K562 (cell line): ENCODE measurements at regions not wholly inside any gene's neighbourhood (a gene's known extent, or its start where the extent isn't known, plus 50 kb on each side); places are given as distances from the start of the nearest gene placed in this dataset.

Source experiments
- BHLHE40 ChIP-seq: IDR thresholded peaks from 2 replicates; pipeline ENCODE4 v1.6.1; 2011; ENCODE audit warnings: low read length, improper control_type of control experiment
- C11orf30 ChIP-seq: fragments of 450-650 bp; IDR thresholded peaks from 2 replicates; pipeline ENCODE4 v1.6.1; 2016; ENCODE audit warnings: low read depth, mild to moderate bottlenecking
- FOXA1 ChIP-seq: fragments of 450-650 bp; IDR thresholded peaks from 2 replicates; pipeline ENCODE4 v1.6.1; 2016; ENCODE audit warnings: mild to moderate bottlenecking, borderline replicate concordance
- FOXM1 ChIP-seq, 2 experiments: fragments of 450-650 bp in 1 of 2; sonication (generic) in 1 of 2; formaldehyde crosslinking in 1 of 2; IDR thresholded peaks; 2 replicates each; pipeline versions ENCODE4 v1.6.1 to v1.9.0; 2017 to 2022; ENCODE audit warnings: low read depth in 2 of 2, mild to moderate bottlenecking in 2 of 2, missing genetic modification reagents in 1 of 2, moderate library complexity in 1 of 2
- GATA2 ChIP-seq: sonication (generic); formaldehyde crosslinking; IDR thresholded peaks from 2 replicates; pipeline ENCODE4 v1.4.0; 2020; ENCODE audit warnings: mild to moderate bottlenecking, missing genetic modification reagents
- GATAD2B ChIP-seq: fragments of 450-650 bp; IDR thresholded peaks from 2 replicates; pipeline ENCODE4 v1.6.1; 2017; ENCODE audit warnings: mild to moderate bottlenecking, borderline replicate concordance
- KHSRP ChIP-seq: fragments of 450-650 bp; IDR thresholded peaks from 2 replicates; pipeline ENCODE4 v1.6.1; 2017
- LCOR ChIP-seq: sonication (generic); formaldehyde crosslinking; IDR thresholded peaks from 2 replicates; pipeline ENCODE4 v1.8.0; 2022; ENCODE audit warnings: mild to moderate bottlenecking, missing genetic modification reagents
- MTA1 ChIP-seq: fragments of 450-650 bp; IDR thresholded peaks from 2 replicates; pipeline ENCODE4 v1.6.1; 2017; ENCODE audit warnings: borderline replicate concordance
- NR3C1 ChIP-seq: sonication (generic); formaldehyde crosslinking; IDR thresholded peaks from 2 replicates; pipeline ENCODE4 v1.8.1; 2022; ENCODE audit warnings: missing genetic modification reagents
- POLR2A ChIP-seq: fragments of 450-650 bp; conservative IDR thresholded peaks from 2 replicates; pipeline ENCODE4 v1.6.1; 2016
- SP2 ChIP-seq: IDR thresholded peaks from 2 replicates; pipeline ENCODE4 v1.6.1; 2011; ENCODE audit warnings: mild to moderate bottlenecking, low read depth, low read length, moderate library complexity; ENCODE audit not compliant: poor library complexity, severe bottlenecking; ENCODE audit errors: extremely low read depth
- YBX1 ChIP-seq: fragments of 450-650 bp; IDR thresholded peaks from 2 replicates; pipeline ENCODE4 v1.7.1; 2016; ENCODE audit warnings: mild to moderate bottlenecking
- ZBTB5 ChIP-seq: fragments of 450-650 bp; IDR thresholded peaks from 2 replicates; pipeline ENCODE4 v1.6.1; 2017; ENCODE audit warnings: antibody characterized with exemption
- ZMIZ1 ChIP-seq, 2 experiments: fragments of 150-350 bp in 1 of 2; IDR thresholded peaks; 2 replicates each; pipeline ENCODE4 v1.6.1; 2012 to 2016; ENCODE audit warnings: low read depth in 2 of 2, low read length in 2 of 2, mild to moderate bottlenecking in 1 of 2, moderate library complexity in 1 of 2
- ZNF644 ChIP-seq: fragments of 200-800 bp; sonication (Bioruptor generic); IDR thresholded peaks from 2 replicates; pipeline ENCODE4 v1.6.1; 2016; ENCODE audit warnings: low read depth, missing genetic modification characterization, missing compliant biosample characterization
- TF ChIP-seq, protein P1 (sequence below), 2 experiments: fragments of 450-650 bp; IDR thresholded peaks; 2 replicates each; pipeline ENCODE4 v1.6.1; 2016
- TF ChIP-seq, protein P2 (sequence below): sonication (generic); formaldehyde crosslinking; IDR thresholded peaks from 2 replicates; pipeline ENCODE4 v1.8.0; 2022; ENCODE audit warnings: mild to moderate bottlenecking, missing genetic modification reagents

DNA sequence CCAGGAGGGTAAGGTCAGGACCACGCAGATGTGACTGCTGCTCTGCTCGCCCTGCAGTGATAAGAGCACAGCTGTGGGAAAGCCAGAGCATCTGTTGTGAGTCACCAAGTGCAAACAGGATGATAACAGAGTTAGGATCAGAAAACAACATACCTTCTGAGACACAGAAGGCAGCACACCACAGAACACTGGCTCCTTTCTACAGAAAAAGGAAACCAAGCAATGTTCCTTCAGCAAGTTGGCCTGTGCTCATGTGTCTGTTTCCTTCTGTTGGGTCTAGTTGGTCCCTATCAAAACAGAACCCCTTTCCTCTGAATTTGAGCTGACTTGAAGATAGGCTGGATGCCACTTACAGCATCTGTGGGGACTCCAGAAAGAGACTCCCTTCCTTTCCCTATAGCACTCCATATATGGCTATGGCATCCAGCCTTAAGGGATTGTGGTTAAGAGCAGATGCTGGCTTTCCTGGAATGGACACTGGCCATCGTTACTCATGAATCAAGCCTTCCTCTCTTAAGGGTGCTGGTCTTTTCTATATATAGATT is 440.7 kb upstream of the THBS1 start (continued):
- TF ChIP-seq ZMIZ1 (IDR thresholded peaks at IDR 0.05; ENCODE audit: low read depth in 2 of 2, low read length in 2 of 2) (peak in 1 of 2 experiments; percentile 82; a peak in 2 of 4 replicates), BHLHE40 (peak; percentile 51; the same call in 1 of the 2 replicates), C11orf30 (no peak), FOXA1 (no peak), NR3C1 (CRISPR knock-in tag) (no peak), FOXM1 (IDR thresholded peaks at IDR 0.05; ENCODE audit: low read depth) (peak; percentile 88), FOXM1 (CRISPR knock-in tag; IDR thresholded peaks at IDR 0.05; ENCODE audit: low read depth) (no peak), MTA1 (peak; percentile 64; the same call in 1 of the 2 replicates), YBX1 (no peak), GATAD2B (no peak), SP2 (no peak), KHSRP (0 out of 2 replicates have a peak, but pooled peaks have one; percentile 38), ZNF644 (tag) (0 out of 2 replicates have a peak, but pooled peaks have one; percentile 61), ZBTB5 (no peak), GATA2 (peak; percentile 73), LCOR (CRISPR knock-in tag) (no peak), POLR2A (no peak)
- TF ChIP-seq, protein P1, sequence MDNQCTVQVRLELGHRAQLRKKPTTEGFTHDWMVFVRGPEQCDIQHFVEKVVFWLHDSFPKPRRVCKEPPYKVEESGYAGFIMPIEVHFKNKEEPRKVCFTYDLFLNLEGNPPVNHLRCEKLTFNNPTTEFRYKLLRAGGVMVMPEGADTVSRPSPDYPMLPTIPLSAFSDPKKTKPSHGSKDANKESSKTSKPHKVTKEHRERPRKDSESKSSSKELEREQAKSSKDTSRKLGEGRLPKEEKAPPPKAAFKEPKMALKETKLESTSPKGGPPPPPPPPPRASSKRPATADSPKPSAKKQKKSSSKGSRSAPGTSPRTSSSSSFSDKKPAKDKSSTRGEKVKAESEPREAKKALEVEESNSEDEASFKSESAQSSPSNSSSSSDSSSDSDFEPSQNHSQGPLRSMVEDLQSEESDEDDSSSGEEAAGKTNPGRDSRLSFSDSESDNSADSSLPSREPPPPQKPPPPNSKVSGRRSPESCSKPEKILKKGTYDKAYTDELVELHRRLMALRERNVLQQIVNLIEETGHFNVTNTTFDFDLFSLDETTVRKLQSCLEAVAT (IDR thresholded peaks at IDR 0.05) = peak; percentile 60 to 84; a peak in 2 of 4 replicates
- TF ChIP-seq, protein P2, sequence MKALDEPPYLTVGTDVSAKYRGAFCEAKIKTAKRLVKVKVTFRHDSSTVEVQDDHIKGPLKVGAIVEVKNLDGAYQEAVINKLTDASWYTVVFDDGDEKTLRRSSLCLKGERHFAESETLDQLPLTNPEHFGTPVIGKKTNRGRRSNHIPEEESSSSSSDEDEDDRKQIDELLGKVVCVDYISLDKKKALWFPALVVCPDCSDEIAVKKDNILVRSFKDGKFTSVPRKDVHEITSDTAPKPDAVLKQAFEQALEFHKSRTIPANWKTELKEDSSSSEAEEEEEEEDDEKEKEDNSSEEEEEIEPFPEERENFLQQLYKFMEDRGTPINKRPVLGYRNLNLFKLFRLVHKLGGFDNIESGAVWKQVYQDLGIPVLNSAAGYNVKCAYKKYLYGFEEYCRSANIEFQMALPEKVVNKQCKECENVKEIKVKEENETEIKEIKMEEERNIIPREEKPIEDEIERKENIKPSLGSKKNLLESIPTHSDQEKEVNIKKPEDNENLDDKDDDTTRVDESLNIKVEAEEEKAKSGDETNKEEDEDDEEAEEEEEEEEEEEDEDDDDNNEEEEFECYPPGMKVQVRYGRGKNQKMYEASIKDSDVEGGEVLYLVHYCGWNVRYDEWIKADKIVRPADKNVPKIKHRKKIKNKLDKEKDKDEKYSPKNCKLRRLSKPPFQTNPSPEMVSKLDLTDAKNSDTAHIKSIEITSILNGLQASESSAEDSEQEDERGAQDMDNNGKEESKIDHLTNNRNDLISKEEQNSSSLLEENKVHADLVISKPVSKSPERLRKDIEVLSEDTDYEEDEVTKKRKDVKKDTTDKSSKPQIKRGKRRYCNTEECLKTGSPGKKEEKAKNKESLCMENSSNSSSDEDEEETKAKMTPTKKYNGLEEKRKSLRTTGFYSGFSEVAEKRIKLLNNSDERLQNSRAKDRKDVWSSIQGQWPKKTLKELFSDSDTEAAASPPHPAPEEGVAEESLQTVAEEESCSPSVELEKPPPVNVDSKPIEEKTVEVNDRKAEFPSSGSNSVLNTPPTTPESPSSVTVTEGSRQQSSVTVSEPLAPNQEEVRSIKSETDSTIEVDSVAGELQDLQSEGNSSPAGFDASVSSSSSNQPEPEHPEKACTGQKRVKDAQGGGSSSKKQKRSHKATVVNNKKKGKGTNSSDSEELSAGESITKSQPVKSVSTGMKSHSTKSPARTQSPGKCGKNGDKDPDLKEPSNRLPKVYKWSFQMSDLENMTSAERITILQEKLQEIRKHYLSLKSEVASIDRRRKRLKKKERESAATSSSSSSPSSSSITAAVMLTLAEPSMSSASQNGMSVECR (CRISPR knock-in tag) = no peak
